ENCODE measurements at regions not wholly inside any gene's neighbourhood (a gene's known extent, or its start where the extent isn't known, plus 50 kb on each side); places are given as distances from the start of the nearest gene placed in this dataset.

DNA sequence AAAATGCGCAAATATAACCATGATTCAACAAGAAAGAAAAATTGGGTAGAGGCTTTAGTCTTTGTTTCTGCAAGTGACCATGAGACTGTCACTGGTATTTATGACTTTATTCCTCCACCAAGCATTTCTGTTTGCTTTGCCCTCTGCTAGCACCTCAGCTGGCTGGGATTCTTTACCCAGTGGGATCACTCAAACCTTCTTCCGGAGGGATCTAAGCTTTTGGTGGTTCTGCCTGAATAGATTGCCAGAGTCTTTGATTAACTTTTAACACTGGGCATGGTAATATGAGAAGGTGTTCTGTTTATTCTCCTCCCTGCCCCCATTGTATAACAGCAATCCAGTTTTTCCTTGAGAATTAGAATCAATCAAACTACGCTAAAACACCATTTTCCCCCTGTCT lies 59.1 kb upstream of the FBN2 start:
- TF ChIP-seq CTCF (IDR thresholded peaks at IDR 0.05) = no peak
- TF ChIP-seq POLR2A (IDR thresholded peaks at IDR 0.05) = no peak

Measured in thyroid gland (tissue), 4 donors.